Subcutaneous abdominal adipose tissue (tissue), 5 donors: ENCODE measurements at regions not wholly inside any gene's neighbourhood (a gene's known extent, or its start where the extent isn't known, plus 50 kb on each side); places are given as distances from the start of the nearest gene placed in this dataset.
"Not testable (repeated sequence)": the region's sequence is repeated elsewhere in the genome, so short reads cannot be mapped to it uniquely, and the experiment has no call there.

ENCODE experiments used
- H3K27ac ChIP-seq: one replicate; pipeline ENCODE4 v1.7.0; 2013; ENCODE audit warnings: low read depth, mild to moderate bottlenecking, inconsistent platforms, low read length, moderate library complexity
- H3K27me3 ChIP-seq, 5 donors: one replicate each; pipeline ENCODE4 v1.7.0; 2013; ENCODE audit warnings: low read length in 5 of 5, inconsistent platforms in 1 of 5; ENCODE audit not compliant: control insufficient read depth in 5 of 5, insufficient read depth in 4 of 5
- H3K36me3 ChIP-seq, 5 donors: one replicate each; pipeline ENCODE4 v1.7.0; 2013; ENCODE audit warnings: low read length in 5 of 5; ENCODE audit not compliant: control insufficient read depth in 5 of 5, insufficient read depth in 5 of 5
- H3K4me1 ChIP-seq, 5 donors: one replicate each; pipeline ENCODE4 v1.7.0; 2013; ENCODE audit warnings: low read length in 5 of 5, mild to moderate bottlenecking in 3 of 5, moderate library complexity in 1 of 5; ENCODE audit not compliant: control insufficient read depth in 5 of 5, insufficient read depth in 5 of 5
- H3K4me3 ChIP-seq, 5 donors: one replicate each; pipeline ENCODE4 v1.7.0; 2013; ENCODE audit warnings: low read length in 5 of 5, low read depth in 1 of 5
- H3K9ac ChIP-seq, 5 donors: one replicate each; pipeline ENCODE4 v1.7.0; 2013; ENCODE audit warnings: low read length in 5 of 5, mild to moderate bottlenecking in 4 of 5, moderate library complexity in 3 of 5
- H3K9me3 ChIP-seq, 5 donors: one replicate each; pipeline ENCODE4 v1.7.0; 2013; ENCODE audit warnings: low read length in 5 of 5; ENCODE audit not compliant: control insufficient read depth in 5 of 5
- donor health status: healthy.
- donor health status: healthy.
- donor health status: healthy.
- donor health status: healthy.
- donor health status: healthy.

DNA sequence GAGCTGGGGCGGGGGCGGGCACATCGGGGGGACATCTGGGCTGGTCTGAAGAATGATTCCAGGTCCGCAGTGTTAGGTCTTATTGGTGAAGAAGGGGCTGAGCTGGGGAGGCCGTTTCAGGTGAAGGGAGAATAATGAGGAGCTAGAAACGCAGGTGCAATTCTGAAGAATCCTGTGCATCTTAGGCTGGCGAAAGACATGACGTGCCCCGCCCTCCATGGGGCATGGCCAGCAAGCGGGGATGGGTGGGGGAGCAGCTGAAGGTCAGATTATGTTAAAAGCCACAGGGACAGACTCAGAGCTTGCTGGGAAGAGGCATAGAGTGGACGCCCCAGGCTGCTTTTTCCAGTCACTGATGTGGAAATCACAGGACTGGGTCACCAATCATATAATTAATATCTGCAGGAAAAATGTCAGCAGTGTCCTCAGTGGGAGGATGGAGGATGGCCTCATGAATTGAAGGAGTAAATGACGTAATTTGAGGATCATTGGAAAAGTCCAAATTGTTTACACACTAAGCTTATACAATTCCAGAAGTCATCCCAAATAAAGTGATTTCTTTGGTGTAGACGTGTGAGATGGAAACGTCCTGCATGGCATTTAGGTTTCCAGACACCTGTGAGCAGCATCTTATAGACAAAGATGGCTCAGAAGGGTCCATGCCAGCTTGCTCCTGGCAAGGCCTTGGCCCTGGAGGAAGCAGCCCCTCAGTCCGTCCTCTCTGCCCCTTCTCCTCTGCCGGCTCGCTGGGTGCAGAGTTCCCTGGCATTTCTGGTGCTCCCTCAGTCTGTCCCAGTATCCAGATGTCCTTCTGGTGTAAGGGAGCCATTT, 109.6 kb upstream of the FRMD1 start:
- H3K9me3 ChIP-seq, result no peaks in the 10 kb centered on the region
- H3K4me3 ChIP-seq, result no peak overlapping the region
- H3K27ac ChIP-seq, result no peak overlapping the region
- H3K9ac ChIP-seq, result no peak overlapping the region
- no peaks in the 10 kb centered on the region for H3K4me1 ChIP-seq
- no peaks in the 10 kb centered on the region for H3K36me3 ChIP-seq
- peaks cover under 1 to 19% (median 8%) of the 10 kb centered on the region in 5 donors for H3K27me3 ChIP-seq

GRCh38 chr6:168186438-168186837, 107.4 kb upstream of the FRMD1 start:
- H3K9ac ChIP-seq, result no peak overlapping the region
- H3K27me3 ChIP-seq, result peaks cover 0 to 15% (median 5%) of the 10 kb centered on the region in 5 donors
- no peak overlapping the region for H3K27ac ChIP-seq
- no peak overlapping the region for H3K4me3 ChIP-seq
- H3K9me3 ChIP-seq, result no peaks in the 10 kb centered on the region
- H3K36me3 ChIP-seq, result no peaks in the 10 kb centered on the region
- no peaks in the 10 kb centered on the region for H3K4me1 ChIP-seq

- H3K27me3 ChIP-seq, result peaks cover 0 to 15% (median 5%) of the 10 kb centered on the region in 5 donors
- H3K4me1 ChIP-seq, H3K36me3 ChIP-seq: not testable (repeated sequence)
Measured at GRCh38 chr6:168186018-168186417, 107.0 kb upstream of the FRMD1 start.

DNA sequence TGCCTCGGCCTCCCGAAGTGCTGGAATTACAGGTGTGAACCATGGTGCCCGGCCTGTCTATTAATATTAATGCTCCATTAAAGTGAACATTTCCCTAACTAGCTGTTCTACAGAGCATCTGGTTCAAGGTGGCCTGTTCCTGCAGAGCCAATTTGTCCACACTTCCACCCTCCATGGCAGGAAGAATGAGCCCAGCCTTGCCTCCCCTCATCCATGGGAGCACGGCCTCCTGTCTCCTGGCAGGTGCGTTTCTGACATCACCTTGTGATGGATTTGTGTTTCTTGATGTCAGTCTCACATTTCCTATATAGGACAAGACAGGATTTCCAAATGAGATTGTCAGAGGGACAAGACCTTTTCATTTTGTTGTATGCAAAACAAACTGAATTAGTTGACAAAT, 105.7 kb upstream of the FRMD1 start:
- Histone ChIP-seq H3K9ac (no peak overlapping the region), H3K4me3 (no peak overlapping the region), H3K27ac (no peak overlapping the region), H3K4me1 (no peaks in the 10 kb centered on the region), H3K9me3 (no peaks in the 10 kb centered on the region), H3K36me3 (no peaks in the 10 kb centered on the region), H3K27me3 (peaks cover 0 to 6% (median 0%) of the 10 kb centered on the region in 5 donors)

More at GRCh38 chr6:168186018-168186417, 107.0 kb upstream of the FRMD1 start:
- not testable (repeated sequence) for H3K4me3 ChIP-seq, H3K9ac ChIP-seq, H3K27ac ChIP-seq, H3K9me3 ChIP-seq

GRCh38 chr6:168183613-168183970, 104.6 kb upstream of the FRMD1 start:
- Histone ChIP-seq H3K4me1 (no peaks in the 10 kb centered on the region), H3K27me3 (peaks cover 0 to 3% (median 0%) of the 10 kb centered on the region in 5 donors), H3K4me3 (no peak overlapping the region), H3K36me3 (no peaks in the 10 kb centered on the region), H3K27ac (no peak overlapping the region), H3K9ac (no peak overlapping the region), H3K9me3 (no peaks in the 10 kb centered on the region)

DNA sequence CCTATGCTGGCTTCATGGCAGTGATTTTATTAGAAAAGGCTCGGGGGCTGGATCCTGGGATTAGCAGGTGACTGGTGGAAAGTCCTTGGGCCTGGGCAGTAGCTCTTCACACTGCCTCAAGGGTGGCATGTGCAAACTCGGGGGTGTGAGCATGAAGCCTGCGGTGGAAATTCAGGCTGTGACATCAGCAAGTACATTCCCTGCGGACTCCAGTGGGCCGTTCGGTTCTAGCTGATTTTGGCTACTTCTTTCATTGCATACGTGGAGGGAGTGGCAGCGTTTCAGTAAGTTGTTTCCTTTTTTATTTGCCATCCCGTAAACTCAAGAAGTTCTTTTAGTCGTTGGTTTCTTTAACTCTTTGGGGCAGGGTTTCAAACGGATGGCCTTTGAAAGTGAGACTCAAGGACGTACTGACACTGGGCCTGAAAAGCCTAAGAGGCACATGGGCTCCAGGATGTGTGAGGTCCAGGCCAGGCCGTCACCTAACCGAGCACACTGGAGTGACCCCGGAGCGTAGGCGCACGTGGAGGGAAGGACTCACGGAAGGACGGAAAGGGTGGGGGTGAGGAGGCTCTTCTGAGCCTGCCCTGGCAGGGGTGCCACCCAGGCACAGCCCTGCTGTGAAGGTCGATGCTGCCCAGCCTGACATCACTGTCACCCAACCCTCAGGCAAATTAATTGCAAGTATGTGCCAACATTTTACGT, 104.0 kb upstream of the FRMD1 start:
- H3K4me1 ChIP-seq, result no peaks in the 10 kb centered on the region
- no peaks in the 10 kb centered on the region for H3K9me3 ChIP-seq
- no peak overlapping the region for H3K27ac ChIP-seq
- no peak overlapping the region for H3K4me3 ChIP-seq
- peaks cover 0 to 7% (median 0%) of the 10 kb centered on the region in 5 donors for H3K27me3 ChIP-seq
- H3K9ac ChIP-seq, result no peak overlapping the region
- H3K36me3 ChIP-seq, result no peaks in the 10 kb centered on the region

- Histone ChIP-seq H3K4me1 (no peaks in the 10 kb centered on the region), H3K36me3 (no peaks in the 10 kb centered on the region), H3K9ac (no peak overlapping the region), H3K4me3 (no peak overlapping the region), H3K27ac (no peak overlapping the region), H3K9me3 (no peaks in the 10 kb centered on the region), H3K27me3 (peaks cover 0 to 7% (median 0%) of the 10 kb centered on the region in 5 donors)
Measured at GRCh38 chr6:168182366-168182765, 103.4 kb upstream of the FRMD1 start.

DNA sequence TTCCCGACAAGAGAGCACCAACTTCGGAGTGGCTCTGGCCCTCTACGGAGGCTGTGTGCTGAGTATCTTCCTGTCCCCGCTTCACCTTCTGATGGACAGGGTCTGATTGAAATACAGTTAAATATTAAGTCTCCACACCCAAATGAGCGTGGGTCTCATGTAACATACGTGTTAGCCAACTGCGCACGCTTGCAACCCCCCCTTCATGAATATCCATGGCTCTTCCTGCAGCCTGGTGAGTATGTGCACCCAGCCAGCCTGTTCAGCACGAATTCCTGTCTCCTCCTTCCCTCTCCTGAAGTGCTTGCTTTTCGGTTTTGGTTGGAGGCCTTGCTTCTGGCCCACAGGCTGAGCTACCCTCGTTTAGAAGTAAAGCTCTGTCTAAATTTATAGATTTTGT, 102.9 kb upstream of the FRMD1 start:
- Histone ChIP-seq H3K9me3 (no peaks in the 10 kb centered on the region), H3K4me1 (no peaks in the 10 kb centered on the region), H3K27ac (no peak overlapping the region), H3K4me3 (no peak overlapping the region), H3K9ac (no peak overlapping the region), H3K27me3 (peaks cover 0 to 7% (median 0%) of the 10 kb centered on the region in 5 donors), H3K36me3 (no peaks in the 10 kb centered on the region)

DNA sequence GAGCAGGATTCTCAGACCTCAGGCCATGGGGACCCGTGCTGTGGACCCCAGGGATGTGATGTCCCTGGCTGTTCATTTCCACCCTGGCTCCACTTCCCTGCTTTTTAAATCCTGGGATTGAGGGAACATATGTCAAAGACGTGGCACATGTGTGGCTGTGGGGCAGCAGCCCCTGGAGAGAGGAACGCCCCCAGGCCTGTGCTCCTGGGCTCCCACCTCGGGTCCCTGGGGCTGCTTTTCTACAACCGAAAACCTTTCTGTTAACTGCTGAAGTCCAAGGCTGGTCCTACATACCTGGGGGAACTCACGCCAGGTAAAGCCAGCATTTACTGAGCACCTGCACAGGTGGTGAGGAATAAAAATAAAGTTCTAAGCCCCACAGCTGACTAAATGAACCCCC, 102.3 kb upstream of the FRMD1 start:
- Histone ChIP-seq H3K9me3 (no peaks in the 10 kb centered on the region), H3K4me1 (no peaks in the 10 kb centered on the region), H3K9ac (no peak overlapping the region), H3K27ac (no peak overlapping the region), H3K36me3 (no peaks in the 10 kb centered on the region), H3K27me3 (peaks cover 0 to 7% (median 0%) of the 10 kb centered on the region in 5 donors), H3K4me3 (no peak overlapping the region)

DNA sequence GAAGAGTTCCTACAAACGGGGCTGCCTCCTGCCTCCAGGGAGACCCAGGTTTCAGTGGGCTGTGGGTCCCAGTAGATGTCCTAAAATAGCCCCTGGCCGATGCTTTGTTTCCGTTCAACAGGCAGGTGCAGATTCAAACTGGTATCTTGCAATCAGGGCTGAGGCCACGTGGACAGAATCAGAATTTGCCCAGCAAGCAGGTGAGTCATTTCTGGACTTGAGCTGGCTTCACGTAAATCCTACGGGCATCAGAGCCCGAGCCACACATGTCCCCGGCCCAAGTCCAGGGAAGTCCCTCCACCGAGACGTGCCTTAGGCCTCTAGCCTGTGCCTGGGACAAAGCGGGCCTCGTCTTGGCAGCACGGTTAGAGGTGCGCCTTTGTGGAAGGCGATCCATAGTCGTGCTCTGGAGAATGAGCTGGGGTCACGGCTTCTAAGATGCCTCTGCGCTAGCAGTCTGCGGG, 101.6 kb upstream of the FRMD1 start:
- H3K4me1 ChIP-seq, result no peaks in the 10 kb centered on the region
- no peak overlapping the region for H3K27ac ChIP-seq
- H3K9ac ChIP-seq, result no peak overlapping the region
- no peaks in the 10 kb centered on the region for H3K36me3 ChIP-seq
- no peaks in the 10 kb centered on the region for H3K9me3 ChIP-seq
- H3K4me3 ChIP-seq, result no peak overlapping the region
- peaks cover 0 to 7% (median 0%) of the 10 kb centered on the region in 5 donors for H3K27me3 ChIP-seq
